HG03342 (cell line): ENCODE measurements at regions not wholly inside any gene's neighbourhood (a gene's known extent, or its start where the extent isn't known, plus 50 kb on each side); places are given as distances from the start of the nearest gene placed in this dataset.

Experiments
- ATAC-seq: cut with Tn5 transposase; IDR thresholded peaks from one replicate; pipeline ENCODE4 v1.9.1; 2021; ENCODE audit warnings: mild to moderate bottlenecking, moderate library complexity; ENCODE audit not compliant: unreplicated experiment

GRCh38 chr11:16685914-16686313 lies 52.5 kb upstream of the C11orf58 start:
- ATAC-seq: no peak

DNA sequence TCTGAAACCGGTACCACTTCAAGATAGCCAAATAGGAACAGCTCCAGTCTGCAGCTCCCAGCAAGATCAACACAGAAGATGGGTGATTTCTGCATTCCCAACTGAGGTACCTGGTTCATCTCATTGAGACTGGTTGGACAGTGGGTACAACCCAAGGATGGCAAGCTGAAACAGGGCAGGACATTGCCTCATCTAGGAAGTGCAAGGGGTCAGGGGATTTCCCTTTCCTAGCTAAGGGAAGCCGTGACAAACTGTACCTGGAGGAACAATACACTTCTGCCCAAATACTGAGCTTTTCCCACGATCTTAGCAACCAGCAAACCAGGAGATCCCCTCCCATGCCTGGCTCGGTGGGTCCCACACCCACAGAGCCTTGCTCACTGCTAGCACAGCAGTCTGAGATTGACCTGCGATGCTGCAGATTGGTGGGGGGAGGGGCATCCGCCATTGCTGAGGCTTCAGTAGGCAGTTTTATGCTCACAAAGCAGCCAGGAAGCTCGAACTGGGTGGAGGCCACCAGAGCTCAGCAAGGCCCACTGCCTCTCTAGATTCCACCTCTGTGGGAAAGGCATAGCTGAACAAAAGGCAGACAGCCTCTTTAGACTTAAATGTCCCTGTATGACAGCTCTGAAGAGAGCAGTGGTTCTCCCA lies 59.9 kb upstream of the C11orf58 start:
- ATAC-seq: no peak

DNA sequence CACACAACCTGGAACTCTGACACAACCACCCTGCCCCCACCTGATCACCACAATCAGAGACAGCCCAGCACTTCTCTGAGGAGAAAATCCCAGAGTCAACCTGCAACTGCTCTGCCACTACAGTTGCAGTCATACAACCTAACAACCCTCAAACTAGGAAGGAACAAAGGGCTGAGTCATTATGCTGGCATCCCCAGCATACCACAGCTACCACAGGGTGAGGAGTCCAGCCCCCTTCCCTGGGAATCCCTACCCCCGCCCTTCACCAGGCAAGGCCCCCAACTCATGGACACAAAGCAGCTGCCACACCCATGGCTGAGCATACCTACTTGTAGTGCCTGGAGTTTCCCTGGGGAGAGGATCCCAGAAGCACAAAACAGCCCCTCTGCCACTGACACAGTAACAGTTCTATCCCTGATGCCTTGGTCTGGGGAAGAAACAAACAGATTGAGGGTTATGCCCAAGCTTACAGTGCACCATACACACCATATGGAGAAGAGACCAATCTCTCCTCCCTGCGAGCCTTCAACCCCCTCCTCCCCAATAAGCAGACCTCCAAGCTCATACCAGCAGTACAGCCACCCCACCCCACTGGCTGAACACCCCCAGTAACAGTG lies 68.5 kb upstream of the C11orf58 start:
- no peak for ATAC-seq

DNA sequence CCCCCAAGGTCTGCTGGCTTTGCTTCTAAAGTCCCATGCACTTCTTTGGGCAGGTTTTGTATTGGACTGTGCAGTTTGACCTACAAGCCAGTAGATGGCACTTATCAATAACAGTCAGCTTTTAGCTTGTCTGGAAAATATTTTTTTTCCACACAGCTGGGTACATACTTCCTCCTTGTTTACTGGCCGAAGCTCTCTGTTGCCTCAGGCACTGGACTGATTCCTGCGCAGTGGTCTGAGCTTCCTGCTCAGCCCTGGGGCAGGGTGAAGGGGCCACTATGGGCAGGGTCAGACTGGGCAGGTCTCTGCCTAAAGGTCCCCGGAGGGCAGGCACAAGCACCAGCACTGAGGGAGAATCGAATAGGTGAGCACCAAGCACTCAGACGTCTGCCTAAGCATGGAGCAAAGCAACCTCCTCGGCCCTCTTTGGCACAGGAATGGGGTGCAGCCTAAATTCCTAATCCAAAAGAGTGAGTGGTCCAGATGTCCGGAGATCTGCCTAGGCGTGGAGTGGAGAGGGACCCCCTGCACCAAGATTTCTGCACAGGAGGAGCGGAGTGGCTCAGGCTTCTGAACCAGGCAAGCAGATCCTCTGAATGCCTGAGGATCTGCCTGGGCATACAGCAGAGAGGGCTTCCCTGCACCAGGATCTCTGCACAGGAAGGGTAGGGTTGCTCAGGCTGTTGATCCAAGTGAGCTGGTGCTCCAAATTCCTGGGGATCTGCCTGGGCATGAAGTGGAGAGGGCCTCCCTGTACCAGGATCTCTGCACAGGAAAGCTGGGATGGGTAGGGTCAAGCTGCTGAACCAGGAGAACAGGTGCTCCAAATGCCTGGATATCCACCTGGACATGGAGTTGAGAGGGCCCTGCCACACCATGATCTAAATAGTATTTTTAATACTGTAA lies 105.9 kb upstream of the C11orf58 start:
- no peak for ATAC-seq

GRCh38 chr11:16630651-16631050 lies 107.8 kb upstream of the C11orf58 start:
- ATAC-seq: no peak

DNA sequence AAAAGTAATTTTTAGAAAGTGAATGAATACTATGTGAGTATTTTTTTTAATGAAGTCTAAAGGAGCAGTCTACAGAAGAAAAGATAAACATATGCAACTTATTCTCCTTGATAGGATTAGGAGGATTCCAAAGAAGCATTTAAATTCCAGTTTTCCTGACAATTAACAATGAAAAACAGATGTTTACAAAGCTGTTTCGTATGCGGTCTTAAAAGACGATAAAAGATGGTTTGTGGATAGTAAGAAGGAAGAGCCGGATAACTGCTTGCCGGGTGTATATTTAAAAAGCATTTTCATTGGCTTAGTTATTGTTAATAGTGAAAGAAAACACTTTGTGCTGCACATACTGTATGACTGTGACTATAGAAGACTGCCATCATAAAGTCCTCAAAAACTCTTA lies 120.0 kb upstream of the C11orf58 start:
- no peak for ATAC-seq

GRCh38 chr11:16615480-16615879 lies 123.0 kb upstream of the C11orf58 start:
- no peak for ATAC-seq

DNA sequence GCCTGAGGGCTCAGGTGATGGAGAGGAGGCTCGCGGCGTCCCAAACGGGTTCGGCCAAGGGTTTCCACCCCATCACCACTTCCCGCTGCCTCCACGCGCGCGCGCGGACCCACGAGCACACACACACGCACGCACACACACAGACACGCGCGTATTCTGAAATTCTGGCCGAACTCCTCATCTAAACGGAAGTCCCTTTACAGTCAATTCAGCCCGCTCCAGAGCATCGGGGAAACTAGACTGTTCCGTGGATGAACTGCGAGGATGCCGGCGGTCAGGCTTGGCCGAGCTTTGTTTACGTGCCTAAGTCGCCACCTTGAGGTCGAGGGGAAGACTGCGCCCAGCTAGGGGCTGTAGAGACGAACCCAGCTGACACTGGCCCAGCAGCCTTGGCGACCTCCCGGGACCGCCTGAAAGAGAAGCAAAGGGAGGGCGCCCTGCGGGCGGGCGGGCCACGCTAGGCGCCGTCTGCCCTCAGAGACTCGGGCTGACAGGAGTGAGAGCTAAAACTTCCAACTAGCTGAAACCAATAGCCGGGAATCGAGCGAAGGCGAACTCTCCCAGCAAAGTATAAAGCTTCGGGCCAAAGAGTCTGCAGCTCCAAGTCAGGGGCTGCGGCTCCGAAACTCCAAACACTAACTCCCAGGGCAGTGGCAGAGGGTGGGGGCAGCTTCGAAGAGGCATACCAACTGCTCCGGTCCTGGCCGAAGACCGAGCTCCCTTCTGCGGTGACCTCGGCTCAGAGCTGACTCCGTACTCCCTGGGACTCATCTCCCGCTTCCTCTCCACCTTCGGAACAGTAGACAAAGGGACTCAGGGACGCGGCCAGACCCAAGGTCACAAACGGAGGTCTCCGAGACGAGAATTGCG lies 124.7 kb upstream of the C11orf58 start:
- ATAC-seq: peak; percentile 99

DNA sequence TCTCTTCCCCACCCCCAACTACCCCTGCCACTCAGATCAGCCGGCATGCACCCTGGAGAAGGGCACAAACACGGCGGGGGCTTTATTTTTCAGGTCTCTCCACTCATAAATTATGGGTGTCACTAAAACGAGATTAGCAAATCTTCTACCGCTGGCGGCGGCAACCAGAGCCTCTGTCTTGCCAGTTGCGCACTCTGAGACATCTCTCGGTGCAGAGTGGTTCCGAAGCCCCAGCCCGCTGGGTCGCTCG lies 125.3 kb upstream of the C11orf58 start:
- ATAC-seq: peak; percentile 2

DNA sequence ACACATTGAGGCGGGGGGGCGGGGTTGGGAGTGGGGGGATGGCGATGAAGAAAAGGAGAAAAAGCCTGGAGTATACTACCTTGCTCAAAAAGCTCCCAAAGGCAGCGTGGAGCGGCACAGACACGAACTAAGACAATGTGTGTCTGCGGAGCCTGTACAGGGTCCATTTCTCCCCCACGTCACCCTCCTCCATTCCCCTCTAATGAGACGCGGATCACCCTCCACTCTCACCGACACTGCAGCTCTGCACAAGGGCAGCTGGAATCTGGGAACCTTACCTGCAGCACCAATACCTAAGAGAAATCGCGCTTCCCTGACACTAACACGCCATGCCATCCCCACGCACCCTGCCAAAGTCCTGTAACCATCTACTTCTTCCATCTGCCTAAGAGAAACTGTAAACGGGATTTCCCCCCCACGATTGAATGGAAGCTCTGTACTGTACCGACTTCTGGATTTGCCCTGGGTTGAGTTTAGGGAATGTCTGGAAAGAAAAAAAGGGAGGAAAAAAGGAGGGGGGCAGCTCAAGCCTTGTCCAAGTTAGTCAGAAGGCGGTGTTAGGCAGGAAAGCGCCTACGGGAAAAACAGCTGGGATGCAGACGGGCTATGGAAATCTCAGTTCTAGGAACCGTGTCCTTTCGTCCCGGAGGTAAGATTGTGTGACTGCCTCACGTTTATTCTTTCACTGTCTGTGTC lies 125.7 kb upstream of the C11orf58 start:
- ATAC-seq: no peak

GRCh38 chr11:16611926-16612565 lies 126.4 kb upstream of the C11orf58 start:
- no peak for ATAC-seq

GRCh38 chr11:16611401-16611921 lies 127.0 kb upstream of the C11orf58 start:
- ATAC-seq: no peak

- ATAC-seq: no peak
Observed at GRCh38 chr11:16610738-16611388, 127.6 kb upstream of the C11orf58 start.

GRCh38 chr11:16610213-16610737 lies 128.2 kb upstream of the C11orf58 start:
- no peak for ATAC-seq

DNA sequence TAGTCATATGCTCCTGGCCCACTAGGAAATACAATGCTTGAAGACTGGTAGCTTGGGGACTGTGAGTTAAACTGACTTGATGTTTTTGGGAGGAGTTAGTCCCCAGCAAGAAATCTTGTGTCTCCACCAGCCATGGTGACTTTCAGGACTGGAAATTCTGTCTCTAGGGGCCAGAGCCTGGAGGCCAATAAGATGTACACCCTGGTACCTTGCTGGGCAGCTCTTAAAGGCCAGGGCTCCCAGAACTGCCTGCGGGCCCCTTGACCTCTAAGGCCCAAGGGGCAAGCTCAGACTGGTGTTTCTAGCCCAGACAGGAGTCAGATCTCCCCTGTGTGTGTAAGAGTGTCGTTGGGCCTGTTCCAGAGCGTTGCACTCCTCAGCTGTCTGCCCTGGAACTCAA lies 128.7 kb upstream of the C11orf58 start:
- ATAC-seq: no peak

DNA sequence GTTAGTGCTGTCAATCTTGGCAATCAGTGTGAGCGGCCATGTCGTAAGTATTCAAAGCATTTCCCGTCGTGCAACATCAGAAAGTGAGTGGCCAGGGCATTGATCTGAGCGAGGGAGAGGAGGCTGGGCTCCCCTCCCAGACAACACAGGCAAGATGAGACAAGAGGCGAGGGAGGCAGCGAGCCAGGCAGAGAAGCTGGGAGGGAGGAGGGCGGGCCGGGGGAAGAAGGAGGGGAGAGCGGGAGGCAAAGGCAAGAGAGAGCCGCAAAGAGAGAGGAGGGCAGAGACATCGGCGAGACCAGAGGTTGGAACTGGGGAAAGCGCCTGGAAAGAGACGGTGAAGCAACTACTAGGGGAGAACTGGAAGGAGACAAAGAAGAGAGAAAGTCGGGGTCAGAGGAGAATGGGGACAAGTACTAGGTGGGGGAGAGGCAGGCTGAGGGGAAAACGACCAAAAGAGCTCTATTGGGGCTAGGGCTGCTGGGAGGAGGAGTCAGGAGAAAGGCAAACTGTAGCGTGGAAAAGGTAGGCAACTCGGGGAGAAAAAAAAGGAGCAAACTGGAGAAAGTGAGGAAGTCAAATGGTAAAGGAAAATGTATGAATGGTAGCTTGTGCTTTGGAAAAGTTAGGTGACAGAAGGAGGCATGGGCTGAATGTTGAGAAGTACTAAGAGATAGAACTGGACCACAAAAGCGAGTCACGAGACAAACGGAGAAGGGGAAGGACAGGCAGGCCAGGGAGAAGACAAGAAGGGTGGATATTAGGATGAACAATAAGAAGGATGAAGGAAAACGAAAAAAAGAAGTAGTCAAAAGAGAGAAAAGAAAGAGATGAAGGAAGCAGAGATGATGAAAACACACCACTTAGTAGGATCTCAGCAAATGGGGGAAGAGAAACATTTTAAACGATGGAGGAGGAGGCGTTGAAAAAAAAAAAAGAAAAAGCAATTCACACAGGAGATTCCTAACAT lies 130.5 kb upstream of the C11orf58 start:
- no peak for ATAC-seq

DNA sequence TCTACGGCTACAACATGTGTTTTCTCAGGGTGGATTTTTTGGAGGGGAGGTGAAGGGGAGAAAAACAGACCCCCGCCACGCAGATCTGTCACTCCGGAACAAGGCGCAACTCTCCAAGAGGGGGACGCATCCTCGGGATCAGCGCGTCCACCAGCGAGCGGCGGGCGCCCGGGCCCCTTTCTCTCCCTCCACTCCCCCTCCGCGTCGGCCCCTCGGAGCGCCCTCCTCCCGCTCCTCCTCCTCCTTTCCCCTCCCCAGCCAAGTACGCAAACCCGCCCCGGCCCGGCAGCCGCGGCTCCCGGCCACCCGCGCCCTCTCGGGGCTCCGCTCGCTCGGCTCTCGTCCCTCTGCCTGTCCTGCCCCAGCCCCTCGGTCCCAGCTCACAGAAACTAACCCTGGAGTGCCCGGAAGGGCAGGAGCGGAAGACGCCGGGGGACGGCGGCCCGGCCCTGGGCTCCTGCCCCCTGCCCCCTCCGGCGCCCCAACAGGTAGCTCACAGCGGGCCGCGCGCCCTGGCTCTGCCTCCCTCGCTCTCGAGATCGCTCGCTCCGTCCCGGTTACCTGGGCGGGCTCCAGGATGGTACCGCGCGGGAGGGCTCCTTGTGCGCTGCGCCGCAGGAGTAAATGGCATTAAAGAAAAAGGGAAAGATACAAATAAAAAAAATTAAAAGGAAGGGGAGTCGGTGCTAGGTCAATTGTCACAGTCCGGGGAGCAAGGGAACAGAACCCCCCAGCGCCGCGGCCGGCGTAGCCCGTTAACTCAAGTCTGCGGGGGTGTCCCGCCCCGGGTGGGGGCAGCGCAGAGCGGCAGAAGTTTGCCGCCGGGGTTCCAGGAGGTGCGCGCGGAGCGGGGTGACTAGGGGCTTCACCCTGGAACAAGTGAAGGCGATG lies 131.4 kb upstream of the C11orf58 start:
- ATAC-seq: no peak
